CD14-positive monocyte (primary cell): ENCODE measurements at regions not wholly inside any gene's neighbourhood (a gene's known extent, or its start where the extent isn't known, plus 50 kb on each side); places are given as distances from the start of the nearest gene placed in this dataset.

ENCODE experiments used
- DNase-seq, 3 donors: peaks; one replicate each; pipeline ENCODE4 v3.0.0-alpha.2; 2011 to 2022
- H2AFZ ChIP-seq: 2 replicates; pipeline ENCODE4 v1.6.0; 2012; ENCODE audit warnings: mild to moderate bottlenecking, low read depth, low read length, inconsistent platforms; ENCODE audit not compliant: insufficient read depth, poor library complexity, severe bottlenecking
- H3K27ac ChIP-seq, 2 donors: 1 replicate in 1 of 2; 2 replicates in 1 of 2; pipeline ENCODE4 v1.5.1; 2012 to 2013; ENCODE audit warnings: low read length in 2 of 2, control low read depth in 1 of 2, inconsistent platforms in 1 of 2, low read depth in 1 of 2, mild to moderate bottlenecking in 1 of 2
- H3K27me3 ChIP-seq, 2 donors: one replicate each; pipeline versions ENCODE4 v1.6.0 to v1.6.1; 2011 to 2013; ENCODE audit warnings: low read length in 2 of 2; ENCODE audit not compliant: control insufficient read depth in 2 of 2, insufficient read depth in 2 of 2
- H3K36me3 ChIP-seq, 2 donors: replicated peaks in 1 of 2; 1 replicate in 1 of 2; 2 replicates in 1 of 2; pipeline versions ENCODE4 v1.5.1 to v1.6.1; 2012 to 2013; ENCODE audit warnings: low read length in 2 of 2, control low read depth in 1 of 2, inconsistent platforms in 1 of 2, mild to moderate bottlenecking in 1 of 2; ENCODE audit not compliant: insufficient read depth in 2 of 2, control insufficient read depth in 1 of 2
- H3K4me1 ChIP-seq, 2 donors: 1 replicate in 1 of 2; 2 replicates in 1 of 2; pipeline versions ENCODE4 v1.5.1 to v1.6.1; 2012 to 2013; ENCODE audit warnings: low read length in 2 of 2, control low read depth in 1 of 2, inconsistent platforms in 1 of 2, mild to moderate bottlenecking in 1 of 2, moderate library complexity in 1 of 2; ENCODE audit not compliant: insufficient read depth in 2 of 2, control insufficient read depth in 1 of 2
- H3K4me2 ChIP-seq: replicated peaks from 2 replicates; pipeline ENCODE3; 2012; ENCODE audit warnings: low read length, moderate library complexity, mild to moderate bottlenecking; ENCODE audit not compliant: poor library complexity, severe bottlenecking; ENCODE audit errors: extremely low read depth
- H3K4me3 ChIP-seq, 3 experiments: fragments of 200-600 bp in 1 of 3; sonication (generic) in 1 of 3; replicated peaks in 1 of 3; 1 replicate in 2 of 3; 2 replicates in 1 of 3; pipeline ENCODE4 v1.5.1; 2011 to 2013; ENCODE audit warnings: low read length in 3 of 3, mild to moderate bottlenecking in 3 of 3, control low read depth in 2 of 3, low read depth in 2 of 3, inconsistent platforms in 1 of 3, moderate library complexity in 1 of 3
- H3K79me2 ChIP-seq: 2 replicates; pipeline ENCODE4 v1.6.0; 2012; ENCODE audit warnings: mild to moderate bottlenecking, control low read depth, inconsistent platforms, low read length, moderate library complexity; ENCODE audit not compliant: insufficient read depth
- H3K9ac ChIP-seq: 2 replicates; pipeline ENCODE4 v1.6.0; 2017; ENCODE audit warnings: low read length, mild to moderate bottlenecking; ENCODE audit not compliant: insufficient read depth, poor library complexity, severe bottlenecking
- H3K9me3 ChIP-seq, 2 donors: replicated peaks in 1 of 2; 1 replicate in 1 of 2; 2 replicates in 1 of 2; pipeline versions ENCODE4 v1.5.1 to v1.6.1; 2012 to 2013; ENCODE audit warnings: low read length in 2 of 2, control low read depth in 1 of 2; ENCODE audit not compliant: control insufficient read depth in 1 of 2, insufficient read depth in 1 of 2
- H4K20me1 ChIP-seq: 2 replicates; pipeline ENCODE4 v1.6.0; 2012; ENCODE audit warnings: mild to moderate bottlenecking, low read length, control low read depth, moderate library complexity; ENCODE audit not compliant: insufficient read depth
- H3K27ac Mint-ChIP-seq, 7 donors: one replicate each; pipeline ENCODE4 v1.8.0; 2020; ENCODE audit warnings: mild to moderate bottlenecking in 7 of 7, mixed read lengths in 7 of 7, moderate library complexity in 6 of 7, inconsistent platforms in 2 of 7
- H3K27me3 Mint-ChIP-seq, 3 donors: one replicate each; pipeline ENCODE4 v1.8.0; 2021 to 2022; ENCODE audit warnings: low read depth in 3 of 3, mild to moderate bottlenecking in 3 of 3, mixed read lengths in 3 of 3, moderate library complexity in 3 of 3, inconsistent platforms in 1 of 3
- H3K36me3 Mint-ChIP-seq, 2 donors: one replicate each; pipeline ENCODE4 v1.8.0; 2020; ENCODE audit warnings: mixed read lengths in 2 of 2, inconsistent platforms in 1 of 2, mild to moderate bottlenecking in 1 of 2
- H3K4me1 Mint-ChIP-seq: one replicate; pipeline ENCODE4 v1.8.0; 2020; ENCODE audit warnings: mild to moderate bottlenecking, mixed read lengths
- H3K4me3 Mint-ChIP-seq, 2 donors: one replicate each; pipeline ENCODE4 v1.8.0; 2020; ENCODE audit warnings: mild to moderate bottlenecking in 2 of 2, mixed read lengths in 2 of 2, moderate library complexity in 1 of 2
- H3K9me3 Mint-ChIP-seq, 7 donors: one replicate each; pipeline ENCODE4 v1.8.0; 2020 to 2022; ENCODE audit warnings: mixed read lengths in 7 of 7, mild to moderate bottlenecking in 6 of 7, moderate library complexity in 6 of 7, inconsistent platforms in 2 of 7
- WGBS: methylation state at CpG from one replicate; pipeline ENCODE4 v1.1.5; 2013; ENCODE audit warnings: missing lambda C conversion rate; ENCODE audit not compliant: insufficient coverage; 5-methylcytosine and 5-hydroxymethylcytosine counted together
- intact Hi-C, 2 donors: fragments of 100-400 bp; cut with micrococcal nuclease; formaldehyde crosslinking; loops; one replicate each; pipeline versions ENCODE4 v1.15.0 to v1.15.1; 2023
- TF ChIP-seq, protein P1 (sequence below): fragments of 200-600 bp; IDR thresholded peaks from one replicate; pipeline ENCODE4 v1.8.0; 2022; ENCODE audit warnings: antibody characterized with exemption, mild to moderate bottlenecking

DNA sequence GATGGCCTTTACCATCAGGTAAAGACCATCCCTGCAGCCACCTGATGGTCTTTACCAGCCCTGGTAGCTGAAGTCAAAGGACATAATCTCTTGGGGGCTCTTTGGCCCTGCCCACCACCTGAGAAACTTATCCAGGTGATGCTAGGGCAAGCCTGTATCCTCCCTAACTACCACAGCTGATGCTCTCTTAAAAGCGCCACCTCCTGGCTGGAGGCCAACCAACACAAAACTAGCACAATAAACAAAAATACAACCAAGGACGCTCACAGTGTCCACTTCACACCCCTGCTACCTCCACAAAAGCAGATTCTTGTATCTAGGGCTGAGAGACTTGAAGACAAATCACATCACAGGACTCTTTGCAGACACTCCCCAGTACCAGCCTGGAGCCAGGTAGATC, 357.1 kb upstream of the POU3F1 start:
- Mint-ChIP-seq H3K4me1 (no peaks in the 10 kb centered on the region), H3K27ac (no peak overlapping the region), H3K27me3 (peaks cover 3 to 18% (median 6%) of the 10 kb centered on the region in 3 donors), H3K36me3 (no peaks in the 10 kb centered on the region), H3K9me3 (peaks cover 8 to 25% (median 17%) of the 10 kb centered on the region in 7 donors), H3K4me3 (no peak overlapping the region)
- Histone ChIP-seq H3K4me1 (no peaks in the 10 kb centered on the region), H3K9me3 (peaks cover 4 to 13% of the 10 kb centered on the region in 2 donors), H3K27me3 (no peaks in the 10 kb centered on the region), H3K4me3 (no peak overlapping the region), H3K36me3 (no peaks in the 10 kb centered on the region), H3K79me2 (no peaks in the 10 kb centered on the region), H3K27ac (no peak overlapping the region), H3K4me2 (no peak overlapping the region), H3K9ac (no peak overlapping the region), H4K20me1 (no peaks in the 10 kb centered on the region), H2AFZ (no peak overlapping the region)
- TF ChIP-seq, protein P1, sequence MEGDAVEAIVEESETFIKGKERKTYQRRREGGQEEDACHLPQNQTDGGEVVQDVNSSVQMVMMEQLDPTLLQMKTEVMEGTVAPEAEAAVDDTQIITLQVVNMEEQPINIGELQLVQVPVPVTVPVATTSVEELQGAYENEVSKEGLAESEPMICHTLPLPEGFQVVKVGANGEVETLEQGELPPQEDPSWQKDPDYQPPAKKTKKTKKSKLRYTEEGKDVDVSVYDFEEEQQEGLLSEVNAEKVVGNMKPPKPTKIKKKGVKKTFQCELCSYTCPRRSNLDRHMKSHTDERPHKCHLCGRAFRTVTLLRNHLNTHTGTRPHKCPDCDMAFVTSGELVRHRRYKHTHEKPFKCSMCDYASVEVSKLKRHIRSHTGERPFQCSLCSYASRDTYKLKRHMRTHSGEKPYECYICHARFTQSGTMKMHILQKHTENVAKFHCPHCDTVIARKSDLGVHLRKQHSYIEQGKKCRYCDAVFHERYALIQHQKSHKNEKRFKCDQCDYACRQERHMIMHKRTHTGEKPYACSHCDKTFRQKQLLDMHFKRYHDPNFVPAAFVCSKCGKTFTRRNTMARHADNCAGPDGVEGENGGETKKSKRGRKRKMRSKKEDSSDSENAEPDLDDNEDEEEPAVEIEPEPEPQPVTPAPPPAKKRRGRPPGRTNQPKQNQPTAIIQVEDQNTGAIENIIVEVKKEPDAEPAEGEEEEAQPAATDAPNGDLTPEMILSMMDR: no peak
- intact Hi-C loops: no loop called here
- DNase-seq: no peak
- WGBS: 94% methylated on average over 2 of the region's 2 CpGs

DNA sequence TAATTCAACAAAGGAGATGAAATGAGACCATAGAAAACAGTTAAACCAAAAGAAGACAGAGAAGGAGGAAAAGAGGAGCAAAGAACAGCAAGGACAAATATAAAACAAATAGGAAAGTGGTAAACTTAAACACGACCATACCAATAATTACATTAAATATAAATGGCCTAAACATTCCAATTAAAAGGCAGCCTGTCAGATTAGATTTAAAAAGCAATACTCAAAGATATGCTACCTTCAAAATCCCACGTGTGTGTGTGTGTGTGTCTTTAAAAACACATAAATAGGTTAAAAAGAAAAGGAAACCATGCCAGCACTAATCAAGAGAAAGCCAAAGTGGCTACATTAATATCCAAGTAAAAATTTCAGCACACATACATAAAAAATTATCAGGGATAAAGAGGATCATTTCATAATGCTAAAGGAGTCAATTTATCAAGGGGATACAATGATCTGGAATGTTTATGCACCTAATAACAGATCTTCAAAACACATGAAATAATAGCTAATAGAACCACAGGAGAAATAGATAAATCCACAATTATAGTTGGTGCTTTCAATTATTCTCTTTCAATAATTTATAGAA, 355.7 kb upstream of the POU3F1 start:
- intact Hi-C loops: no loop called here
- Histone ChIP-seq H3K79me2 (no peaks in the 10 kb centered on the region), H3K9ac (no peak overlapping the region), H3K9me3 (peaks cover 4 to 13% of the 10 kb centered on the region in 2 donors), H3K4me2 (no peak overlapping the region), H4K20me1 (no peaks in the 10 kb centered on the region), H3K27me3 (no peaks in the 10 kb centered on the region), H3K4me1 (no peaks in the 10 kb centered on the region), H3K4me3 (no peak overlapping the region), H3K27ac (no peak overlapping the region), H2AFZ (no peak overlapping the region), H3K36me3 (no peaks in the 10 kb centered on the region)
- no peaks in the 10 kb centered on the region for H3K4me1 Mint-ChIP-seq
- H3K27ac Mint-ChIP-seq: no peak overlapping the region
- peaks cover 4 to 22% (median 6%) of the 10 kb centered on the region in 3 donors for H3K27me3 Mint-ChIP-seq
- no CpG with 5 or more reads among the region's 2 CpGs for WGBS
- TF ChIP-seq, protein P1: no peak
- no peak overlapping the region for H3K4me3 Mint-ChIP-seq
- no peaks in the 10 kb centered on the region for H3K36me3 Mint-ChIP-seq
- no peak for DNase-seq
- H3K9me3 Mint-ChIP-seq: peaks cover 8 to 26% (median 18%) of the 10 kb centered on the region in 7 donors
